Activated effector memory CD4-positive, alpha-beta T cell treated with Interleukin-2 at 50 U/mL for 16 hours (primary cell): ENCODE measurements at regions not wholly inside any gene's neighbourhood (a gene's known extent, or its start where the extent isn't known, plus 50 kb on each side); places are given as distances from the start of the nearest gene placed in this dataset.
"Not testable (repeated sequence)": the region's sequence is repeated elsewhere in the genome, so short reads cannot be mapped to it uniquely, and the experiment has no call there.

Experiments used
- DNase-seq: peaks from one replicate; pipeline ENCODE4 v3.0.0-alpha.2; 2020

- DNase-seq: not testable (repeated sequence)
Measured at GRCh38 chr2:240243049-240243448, 102.6 kb upstream of the OTOS start.

- no peak for DNase-seq
Measured at GRCh38 chr2:240244543-240244942, 104.1 kb upstream of the OTOS start.

- no peak for DNase-seq
Measured at GRCh38 chr2:240245184-240245583, 104.7 kb upstream of the OTOS start.

- no peak for DNase-seq
Measured at GRCh38 chr2:240245706-240246105, 105.2 kb upstream of the OTOS start.

- DNase-seq: no peak
Measured at GRCh38 chr2:240246173-240246820, 105.8 kb upstream of the OTOS start.

- no peak for DNase-seq
Measured at GRCh38 chr2:240247241-240247867, 106.9 kb upstream of the OTOS start.

- no peak for DNase-seq
Measured at GRCh38 chr2:240247868-240248720, 107.6 kb upstream of the OTOS start.

GRCh38 chr2:240248721-240249422 lies 108.4 kb upstream of the OTOS start:
- no peak for DNase-seq

GRCh38 chr2:240249423-240250149 lies 109.1 kb upstream of the OTOS start:
- no peak for DNase-seq

- DNase-seq: no peak
Measured at GRCh38 chr2:240250150-240250984, 109.9 kb upstream of the OTOS start.

GRCh38 chr2:240250985-240251847 lies 110.8 kb upstream of the OTOS start:
- DNase-seq: no peak

GRCh38 chr2:240251848-240252190 lies 111.4 kb upstream of the OTOS start:
- no peak for DNase-seq

- no peak for DNase-seq
Measured at GRCh38 chr2:240252191-240252871, 111.9 kb upstream of the OTOS start.

GRCh38 chr2:240252872-240253511 lies 112.5 kb upstream of the OTOS start:
- DNase-seq: no peak

- DNase-seq: no peak
Measured at GRCh38 chr2:240253583-240254145, 113.2 kb upstream of the OTOS start.

- DNase-seq: no peak
Measured at GRCh38 chr2:240254337-240255164, 114.1 kb upstream of the OTOS start.

GRCh38 chr2:240255165-240255491 lies 114.7 kb upstream of the OTOS start:
- DNase-seq: no peak
